Stimulated activated CD8-positive, alpha-beta memory T cell treated with anti-CD3 and anti-CD28 coated beads, Interleukin-4, amount 100 ng/mL, for 48 hours (primary cell): ENCODE measurements at regions not wholly inside any gene's neighbourhood (a gene's known extent, or its start where the extent isn't known, plus 50 kb on each side); places are given as distances from the start of the nearest gene placed in this dataset.

Experiments
- DNase-seq: peaks from one replicate; pipeline ENCODE4 v3.0.0-alpha.2; 2020

GRCh38 chr3:109532257-109533216, 195.2 kb upstream of the DPPA4 start:
- peak; percentile 47 for DNase-seq

GRCh38 chr3:109545746-109546145, 208.4 kb upstream of the DPPA4 start:
- DNase-seq = no peak

GRCh38 chr3:109548192-109548938, 211.0 kb upstream of the DPPA4 start:
- no peak for DNase-seq

GRCh38 chr3:109553591-109554371, 216.4 kb upstream of the DPPA4 start:
- DNase-seq = no peak

- no peak for DNase-seq
Measured at GRCh38 chr3:109559389-109559788, 222.0 kb upstream of the DPPA4 start.

- DNase-seq = peak; percentile 30
Measured at GRCh38 chr3:109563149-109563548, 225.8 kb upstream of the DPPA4 start.

- DNase-seq = no peak
Measured at GRCh38 chr3:109569135-109569846, 231.9 kb upstream of the DPPA4 start.

GRCh38 chr3:109570408-109570807, 233.1 kb upstream of the DPPA4 start:
- no peak for DNase-seq

GRCh38 chr3:109572301-109572700, 235.0 kb upstream of the DPPA4 start:
- DNase-seq = no peak

GRCh38 chr3:109596991-109597390, 259.6 kb upstream of the DPPA4 start:
- DNase-seq = no peak

GRCh38 chr3:109597444-109597843, 260.1 kb upstream of the DPPA4 start:
- no peak for DNase-seq

GRCh38 chr3:109607897-109608296, 270.6 kb upstream of the DPPA4 start:
- DNase-seq = no peak

GRCh38 chr3:109608574-109608973, 271.2 kb upstream of the DPPA4 start:
- no peak for DNase-seq

- DNase-seq = no peak
Measured at GRCh38 chr3:109618766-109619378, 281.5 kb upstream of the DPPA4 start.

- no peak for DNase-seq
Measured at GRCh38 chr3:109631897-109632296, 294.6 kb upstream of the DPPA4 start.

- DNase-seq = no peak
Measured at GRCh38 chr3:109640146-109640652, 302.9 kb upstream of the DPPA4 start.

GRCh38 chr3:109642025-109642424, 304.7 kb upstream of the DPPA4 start:
- DNase-seq = no peak

- no peak for DNase-seq
Measured at GRCh38 chr3:109643590-109643989, 306.2 kb upstream of the DPPA4 start.

- DNase-seq = no peak
Measured at GRCh38 chr3:109644332-109644731, 307.0 kb upstream of the DPPA4 start.

- no peak for DNase-seq
Measured at GRCh38 chr3:109644746-109645145, 307.4 kb upstream of the DPPA4 start.

GRCh38 chr3:109648027-109648426, 310.7 kb upstream of the DPPA4 start:
- DNase-seq = no peak

GRCh38 chr3:109656225-109656624, 318.9 kb upstream of the DPPA4 start:
- no peak for DNase-seq
